Nephron progenitor cell (in vitro differentiated cells): ENCODE measurements at regions not wholly inside any gene's neighbourhood (a gene's known extent, or its start where the extent isn't known, plus 50 kb on each side); places are given as distances from the start of the nearest gene placed in this dataset.
A peak's percentile ranks its signal among the peaks of the same experiment; 100 is the strongest.

Experiments used
- DNase-seq: peaks from one replicate; pipeline ENCODE4 v3.0.0; 2021
- H3K27ac Mint-ChIP-seq: 2 replicates; pipeline ENCODE4 v1.8.0; 2021; ENCODE audit warnings: mild to moderate bottlenecking, moderate library complexity, mixed read lengths
- H3K27me3 Mint-ChIP-seq: 2 replicates; pipeline ENCODE4 v1.8.0; 2021; ENCODE audit warnings: mild to moderate bottlenecking, low read depth, mixed read lengths; ENCODE audit not compliant: poor library complexity
- H3K36me3 Mint-ChIP-seq: 2 replicates; pipeline ENCODE4 v1.8.0; 2021; ENCODE audit warnings: low read depth, mixed read lengths
- H3K4me1 Mint-ChIP-seq: 2 replicates; pipeline ENCODE4 v1.8.0; 2021; ENCODE audit warnings: mixed read lengths
- H3K4me3 Mint-ChIP-seq: 2 replicates; pipeline ENCODE4 v1.8.0; 2021; ENCODE audit warnings: mild to moderate bottlenecking, moderate library complexity, mixed read lengths
- H3K9me3 Mint-ChIP-seq: 2 replicates; pipeline ENCODE4 v1.8.0; 2021; ENCODE audit warnings: mild to moderate bottlenecking, moderate library complexity, mixed read lengths
- CTCF ChIP-seq: fragments of 200-600 bp; sonication (generic); IDR thresholded peaks from 2 replicates; pipeline ENCODE4 v1.5.0; 2021; ENCODE audit warnings: antibody characterized with exemption

GRCh38 chr10:78406648-78407008 is 373.0 kb downstream of the RPS24 start:
- TF ChIP-seq CTCF: no peak
- Mint-ChIP-seq H3K27ac (no peak overlapping the region), H3K4me3 (peak overlapping the region; percentile 81), H3K4me1 (peaks cover 58% of the 10 kb centered on the region), H3K36me3 (no peaks in the 10 kb centered on the region), H3K27me3 (peaks cover 14% of the 10 kb centered on the region), H3K9me3 (no peaks in the 10 kb centered on the region)
- no peak for DNase-seq

GRCh38 chr10:78407009-78407711 is 373.5 kb downstream of the RPS24 start:
- peak; percentile 95 for DNase-seq
- Mint-ChIP-seq H3K27ac (peak overlapping the region; percentile 95), H3K4me3 (peak overlapping the region; percentile 81), H3K27me3 (peaks cover 12% of the 10 kb centered on the region), H3K36me3 (no peaks in the 10 kb centered on the region), H3K4me1 (peaks cover 58% of the 10 kb centered on the region), H3K9me3 (no peaks in the 10 kb centered on the region)
- no peak for TF ChIP-seq CTCF

- no peaks in the 10 kb centered on the region for H3K9me3 Mint-ChIP-seq
- peaks cover 58% of the 10 kb centered on the region for H3K4me1 Mint-ChIP-seq
- peaks cover 12% of the 10 kb centered on the region for H3K27me3 Mint-ChIP-seq
- H3K4me3 Mint-ChIP-seq: peak overlapping the region; percentile 81
- no peak overlapping the region for H3K27ac Mint-ChIP-seq
- no peak for TF ChIP-seq CTCF
- no peak for DNase-seq
- no peaks in the 10 kb centered on the region for H3K36me3 Mint-ChIP-seq
These were observed 374.3 kb downstream of the RPS24 start for GRCh38 chr10:78407966-78408365.

GRCh38 chr10:78408671-78409472 is 375.2 kb downstream of the RPS24 start:
- Mint-ChIP-seq H3K4me1 (peaks cover 57% of the 10 kb centered on the region), H3K27me3 (peaks cover 12% of the 10 kb centered on the region), H3K4me3 (no peak overlapping the region), H3K36me3 (no peaks in the 10 kb centered on the region), H3K9me3 (no peaks in the 10 kb centered on the region), H3K27ac (no peak overlapping the region)
- DNase-seq: no peak
- no peak for TF ChIP-seq CTCF

GRCh38 chr10:78410046-78410965 is 376.6 kb downstream of the RPS24 start:
- no peak for TF ChIP-seq CTCF
- Mint-ChIP-seq H3K4me1 (peaks cover 61% of the 10 kb centered on the region), H3K36me3 (no peaks in the 10 kb centered on the region), H3K9me3 (no peaks in the 10 kb centered on the region), H3K27ac (no peak overlapping the region), H3K27me3 (peaks cover 11% of the 10 kb centered on the region), H3K4me3 (no peak overlapping the region)
- DNase-seq: no peak
